HCT116 (cell line): ENCODE measurements at regions not wholly inside any gene's neighbourhood (a gene's known extent, or its start where the extent isn't known, plus 50 kb on each side); places are given as distances from the start of the nearest gene placed in this dataset.

Source experiments
- ATAC-seq: fragments of 200-7000 bp; cut with Tn5 transposase; 2 replicates; pipeline ENCODE4 v1.9.1; 2020; ENCODE audit warnings: mild to moderate bottlenecking, moderate library complexity
- BruUV-seq: library from RNA; stranded (reverse); fragments of 400-500 nt; replicated peaks from 2 replicates; lab custom pipeline; 2021; lab: Mats Ljungman, UMichigan
- CTCF ChIA-PET: fragments of 300-600 bp; sonication (Branson Sonifier 250); formaldehyde crosslinking; loops from one replicate; lab custom pipeline; 2021; ENCODE audit warnings: antibody characterized with exemption; lab: Charles Lee
- POLR2A ChIA-PET: fragments of 300-600, 350-600 bp; sonication (Branson Sonifier 250); formaldehyde crosslinking; loops from one replicate; lab custom pipeline; 2021; ENCODE audit warnings: antibody characterized with exemption; lab: Charles Lee
- RAD21 ChIA-PET, 2 experiments: fragments of 300-600 bp; sonication (Branson Sonifier 250); formaldehyde crosslinking; loops; one replicate each; lab custom pipeline; 2023; ENCODE audit warnings: low total read pairs in 2 of 2; ENCODE audit not compliant: uncharacterized antibody in 2 of 2, unreplicated experiment in 2 of 2, low non-redundant PET in 1 of 2; lab: Charles Lee
- DNase-seq: peaks from one replicate; pipeline ENCODE4 v3.0.0-alpha.2; 2010; ENCODE audit warnings: low read depth, low spot score
- H2AFZ ChIP-seq: fragments of 200-600 bp; shearing (Covaris generic), sonication (generic); 2 replicates; pipeline ENCODE4 v1.6.1; 2017; ENCODE audit warnings: low read depth, mixed run types, mixed read lengths, antibody characterized with exemption, low read length; ENCODE audit not compliant: poor library complexity, severe bottlenecking
- H3K27ac ChIP-seq: 2 replicates; pipeline ENCODE4 v1.5.1; 2012; ENCODE audit warnings: low read depth, low read length
- H3K27me3 ChIP-seq: fragments of 200-600 bp; sonication (generic); 2 replicates; pipeline ENCODE4 v1.6.1; 2016; ENCODE audit warnings: mixed run types, low read length, mixed read lengths; ENCODE audit not compliant: insufficient read depth
- H3K36me3 ChIP-seq, 2 experiments: fragments of 200-500 bp in 1 of 2; fragments of 200-600 bp in 1 of 2; sonication (Bioruptor generic) in 1 of 2; sonication (generic) in 1 of 2; 2 replicates each; pipeline versions ENCODE4 v1.5.1 to v1.6.1; 2014 to 2016; ENCODE audit warnings: low read length in 2 of 2, inconsistent platforms in 1 of 2, mixed read lengths in 1 of 2, mixed run types in 1 of 2; ENCODE audit not compliant: insufficient read depth in 2 of 2, control insufficient read depth in 1 of 2
- H3K4me1 ChIP-seq, 2 experiments: fragments of 200-600 bp in 1 of 2; sonication (generic) in 1 of 2; 2 replicates each; pipeline versions ENCODE4 v1.5.1 to v1.6.1; 2012 to 2017; ENCODE audit warnings: low read length in 2 of 2, inconsistent platforms in 1 of 2, mild to moderate bottlenecking in 1 of 2, mixed read lengths in 1 of 2, mixed run types in 1 of 2, moderate library complexity in 1 of 2; ENCODE audit not compliant: insufficient read depth in 2 of 2, control insufficient read depth in 1 of 2
- H3K4me2 ChIP-seq: fragments of 200-600 bp; sonication (generic); 2 replicates; pipeline ENCODE4 v1.6.1; 2017; ENCODE audit warnings: mixed run types, low read length, mixed read lengths
- H3K4me3 ChIP-seq, 2 experiments: fragments of 200-600 bp in 1 of 2; sonication (generic) in 1 of 2; replicated peaks in 1 of 2; 2 replicates each; pipeline ENCODE4 v1.5.1; 2011 to 2016; ENCODE audit warnings: low read length in 2 of 2, control low read depth in 1 of 2, low read depth in 1 of 2, mild to moderate bottlenecking in 1 of 2, mixed read lengths in 1 of 2, mixed run types in 1 of 2
- H3K79me2 ChIP-seq: fragments of 200-600 bp; sonication (generic); 2 replicates; pipeline ENCODE4 v1.6.1; 2017; ENCODE audit warnings: mild to moderate bottlenecking, mixed run types, low read length, moderate library complexity, mixed read lengths; ENCODE audit not compliant: insufficient read depth
- H3K9ac ChIP-seq: fragments of 200-600 bp; sonication (generic); 2 replicates; pipeline ENCODE4 v1.6.1; 2016; ENCODE audit warnings: low read length, mixed read lengths
- H3K9me2 ChIP-seq: fragments of 200-600 bp; sonication (generic), shearing (Covaris generic); 2 replicates; pipeline ENCODE4 v1.6.1; 2017; ENCODE audit warnings: mixed run types, mild to moderate bottlenecking, moderate library complexity; ENCODE audit not compliant: insufficient read depth
- H3K9me3 ChIP-seq, 2 experiments: fragments of 200-500 bp in 1 of 2; fragments of 200-600 bp in 1 of 2; sonication (Bioruptor generic) in 1 of 2; sonication (generic) in 1 of 2; 2 replicates each; pipeline ENCODE4 v1.6.1; 2014 to 2017; ENCODE audit warnings: low read length in 2 of 2, mixed read lengths in 2 of 2, inconsistent platforms in 1 of 2, low read depth in 1 of 2, mild to moderate bottlenecking in 1 of 2, mixed run types in 1 of 2, moderate library complexity in 1 of 2; ENCODE audit not compliant: control insufficient read depth in 1 of 2, insufficient read depth in 1 of 2
- H4K20me1 ChIP-seq: fragments of 200-600 bp; sonication (generic), shearing (Covaris generic); 2 replicates; pipeline ENCODE4 v1.6.1; 2017; ENCODE audit warnings: mixed run types, mild to moderate bottlenecking, moderate library complexity; ENCODE audit not compliant: insufficient read depth
- ATF3 ChIP-seq: IDR thresholded peaks from 2 replicates; pipeline ENCODE4 v1.6.1; 2012
- CEBPB ChIP-seq: IDR thresholded peaks from 2 replicates; pipeline ENCODE4 v1.6.1; 2012; ENCODE audit warnings: low read depth
- EGR1 ChIP-seq: IDR thresholded peaks from 2 replicates; pipeline ENCODE4 v1.6.1; 2012; ENCODE audit warnings: low read depth
- EZH2 ChIP-seq: fragments of 200-600 bp; sonication (generic); IDR thresholded peaks from 2 replicates; pipeline ENCODE4 v1.6.1; 2017; ENCODE audit warnings: antibody characterized with exemption, mixed run types
- EZH2phosphoT487 ChIP-seq: fragments of 200-600 bp; IDR thresholded peaks from 2 replicates; pipeline ENCODE4 v1.6.1; 2018; ENCODE audit warnings: antibody characterized with exemption, borderline replicate concordance
- FOSL1 ChIP-seq: IDR thresholded peaks from 2 replicates; pipeline ENCODE4 v1.6.1; 2012; ENCODE audit warnings: low read depth
- JUND ChIP-seq: IDR thresholded peaks from 2 replicates; pipeline ENCODE4 v1.6.1; 2012
- POLR2AphosphoS5 ChIP-seq: IDR thresholded peaks from 2 replicates; pipeline ENCODE4 v1.6.1; 2011; ENCODE audit warnings: mild to moderate bottlenecking, low read depth, low read length, moderate library complexity
- RAD21 ChIP-seq: IDR thresholded peaks from 2 replicates; pipeline ENCODE4 v1.6.1; 2012; ENCODE audit warnings: low read depth, mild to moderate bottlenecking
- SIN3A ChIP-seq: IDR thresholded peaks from 2 replicates; pipeline ENCODE4 v1.6.1; 2012; ENCODE audit warnings: low read depth
- SP1 ChIP-seq: IDR thresholded peaks from 2 replicates; pipeline ENCODE4 v1.6.1; 2012; ENCODE audit warnings: low read depth
- SRF ChIP-seq: IDR thresholded peaks from 2 replicates; pipeline ENCODE4 v1.6.1; 2012; ENCODE audit warnings: low read depth
- TCF7L2 ChIP-seq: IDR thresholded peaks from 2 replicates; pipeline ENCODE4 v1.7.0; 2011; ENCODE audit warnings: borderline replicate concordance, inconsistent platforms; ENCODE audit not compliant: insufficient read depth, insufficient read length; ENCODE audit errors: extremely low read depth
- ZNF274 ChIP-seq: fragments of 200-500 bp; sonication (Bioruptor generic); IDR thresholded peaks from 2 replicates; pipeline ENCODE4 v1.6.1; 2014; ENCODE audit warnings: mild to moderate bottlenecking, low read depth, low read length, inconsistent platforms
- intact Hi-C: fragments of 100-400 bp; cut with micrococcal nuclease; formaldehyde crosslinking; loops from 2 replicates; pipeline ENCODE4 v1.10.0; 2022
- TF ChIP-seq, protein P1 (sequence below): IDR thresholded peaks from 2 replicates; pipeline ENCODE4 v1.6.1; 2012; ENCODE audit warnings: low read depth
- TF ChIP-seq, protein P2 (sequence below): IDR thresholded peaks from 2 replicates; pipeline ENCODE4 v1.6.1; 2012
- TF ChIP-seq, protein P3 (sequence below), 3 experiments: fragments of 200-600 bp in 1 of 3; sonication (generic) in 1 of 3; IDR thresholded peaks in 2 of 3; conservative IDR thresholded peaks in 1 of 3; 2 replicates each; pipeline ENCODE4 v1.5.1; 2012 to 2017; ENCODE audit warnings: low read depth in 2 of 3, low read length in 2 of 3, antibody characterized with exemption in 1 of 3, borderline replicate concordance in 1 of 3, control low read depth in 1 of 3, mild to moderate bottlenecking in 1 of 3, mixed read lengths in 1 of 3, mixed run types in 1 of 3, moderate library complexity in 1 of 3; ENCODE audit not compliant: insufficient read depth in 1 of 3

DNA sequence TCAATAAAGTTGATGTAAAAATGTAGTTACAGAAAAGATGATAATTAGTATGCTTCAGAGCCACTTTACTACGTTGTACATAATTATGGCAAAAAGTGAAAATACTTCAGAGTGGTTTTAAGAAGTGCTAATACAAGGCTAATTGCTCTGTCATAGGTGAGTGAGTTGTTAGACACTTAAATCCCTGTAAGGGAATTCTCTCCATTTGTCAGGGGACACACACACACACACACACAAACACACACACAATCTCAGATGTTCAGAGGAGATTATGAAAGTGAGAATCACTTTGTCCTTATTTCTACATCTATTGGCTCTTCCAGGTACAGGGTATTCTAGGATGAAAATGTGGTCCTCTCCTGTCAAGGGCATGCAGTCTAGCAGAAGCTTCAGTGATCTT is 208.3 kb upstream of the PELI2 start:
- RAD21 ChIA-PET, result no interaction called here
- Histone ChIP-seq H3K27me3 (peaks cover 23% of the 10 kb centered on the region; the same call in 1 of the 2 replicates), H4K20me1 (no peaks in the 10 kb centered on the region), H3K9me2 (no peaks in the 10 kb centered on the region), H3K4me3 (no peak overlapping the region), H3K79me2 (no peaks in the 10 kb centered on the region), H3K36me3 (no peaks in the 10 kb centered on the region), H3K9ac (no peak overlapping the region), H3K9me3 (no peaks in the 10 kb centered on the region), H3K4me2 (no peak overlapping the region), H2AFZ (no peak overlapping the region), H3K27ac (no peak overlapping the region), H3K4me1 (peaks cover 0 to 3% of the 10 kb centered on the region in 2 experiments; a peak in 1 of 4 replicates)
- TF ChIP-seq, protein P1, sequence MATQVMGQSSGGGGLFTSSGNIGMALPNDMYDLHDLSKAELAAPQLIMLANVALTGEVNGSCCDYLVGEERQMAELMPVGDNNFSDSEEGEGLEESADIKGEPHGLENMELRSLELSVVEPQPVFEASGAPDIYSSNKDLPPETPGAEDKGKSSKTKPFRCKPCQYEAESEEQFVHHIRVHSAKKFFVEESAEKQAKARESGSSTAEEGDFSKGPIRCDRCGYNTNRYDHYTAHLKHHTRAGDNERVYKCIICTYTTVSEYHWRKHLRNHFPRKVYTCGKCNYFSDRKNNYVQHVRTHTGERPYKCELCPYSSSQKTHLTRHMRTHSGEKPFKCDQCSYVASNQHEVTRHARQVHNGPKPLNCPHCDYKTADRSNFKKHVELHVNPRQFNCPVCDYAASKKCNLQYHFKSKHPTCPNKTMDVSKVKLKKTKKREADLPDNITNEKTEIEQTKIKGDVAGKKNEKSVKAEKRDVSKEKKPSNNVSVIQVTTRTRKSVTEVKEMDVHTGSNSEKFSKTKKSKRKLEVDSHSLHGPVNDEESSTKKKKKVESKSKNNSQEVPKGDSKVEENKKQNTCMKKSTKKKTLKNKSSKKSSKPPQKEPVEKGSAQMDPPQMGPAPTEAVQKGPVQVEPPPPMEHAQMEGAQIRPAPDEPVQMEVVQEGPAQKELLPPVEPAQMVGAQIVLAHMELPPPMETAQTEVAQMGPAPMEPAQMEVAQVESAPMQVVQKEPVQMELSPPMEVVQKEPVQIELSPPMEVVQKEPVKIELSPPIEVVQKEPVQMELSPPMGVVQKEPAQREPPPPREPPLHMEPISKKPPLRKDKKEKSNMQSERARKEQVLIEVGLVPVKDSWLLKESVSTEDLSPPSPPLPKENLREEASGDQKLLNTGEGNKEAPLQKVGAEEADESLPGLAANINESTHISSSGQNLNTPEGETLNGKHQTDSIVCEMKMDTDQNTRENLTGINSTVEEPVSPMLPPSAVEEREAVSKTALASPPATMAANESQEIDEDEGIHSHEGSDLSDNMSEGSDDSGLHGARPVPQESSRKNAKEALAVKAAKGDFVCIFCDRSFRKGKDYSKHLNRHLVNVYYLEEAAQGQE, result no peak
- TF ChIP-seq, protein P2, sequence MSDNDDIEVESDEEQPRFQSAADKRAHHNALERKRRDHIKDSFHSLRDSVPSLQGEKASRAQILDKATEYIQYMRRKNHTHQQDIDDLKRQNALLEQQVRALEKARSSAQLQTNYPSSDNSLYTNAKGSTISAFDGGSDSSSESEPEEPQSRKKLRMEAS, result no peak
- TF ChIP-seq, protein P3, sequence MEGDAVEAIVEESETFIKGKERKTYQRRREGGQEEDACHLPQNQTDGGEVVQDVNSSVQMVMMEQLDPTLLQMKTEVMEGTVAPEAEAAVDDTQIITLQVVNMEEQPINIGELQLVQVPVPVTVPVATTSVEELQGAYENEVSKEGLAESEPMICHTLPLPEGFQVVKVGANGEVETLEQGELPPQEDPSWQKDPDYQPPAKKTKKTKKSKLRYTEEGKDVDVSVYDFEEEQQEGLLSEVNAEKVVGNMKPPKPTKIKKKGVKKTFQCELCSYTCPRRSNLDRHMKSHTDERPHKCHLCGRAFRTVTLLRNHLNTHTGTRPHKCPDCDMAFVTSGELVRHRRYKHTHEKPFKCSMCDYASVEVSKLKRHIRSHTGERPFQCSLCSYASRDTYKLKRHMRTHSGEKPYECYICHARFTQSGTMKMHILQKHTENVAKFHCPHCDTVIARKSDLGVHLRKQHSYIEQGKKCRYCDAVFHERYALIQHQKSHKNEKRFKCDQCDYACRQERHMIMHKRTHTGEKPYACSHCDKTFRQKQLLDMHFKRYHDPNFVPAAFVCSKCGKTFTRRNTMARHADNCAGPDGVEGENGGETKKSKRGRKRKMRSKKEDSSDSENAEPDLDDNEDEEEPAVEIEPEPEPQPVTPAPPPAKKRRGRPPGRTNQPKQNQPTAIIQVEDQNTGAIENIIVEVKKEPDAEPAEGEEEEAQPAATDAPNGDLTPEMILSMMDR (IDR thresholded peaks at IDR 0.05 in 2 of 3, conservative IDR thresholded peaks at IDR 0.05 in 1 of 3; ENCODE audit: borderline replicate concordance in 1 of 3, insufficient read depth in 1 of 3, low read depth in 2 of 3, low read length in 2 of 3), result no peak
- TF ChIP-seq ATF3 (no peak), FOSL1 (no peak), SP1 (no peak), SRF (no peak), RAD21 (no peak), POLR2AphosphoS5 (no peak), TCF7L2 (no peak), ZNF274 (no peak), CEBPB (no peak), JUND (no peak), EGR1 (no peak), EZH2phosphoT487 (no peak), SIN3A (no peak), EZH2 (no peak)
- no TSS peak for BruUV-seq
- DNase-seq (no peak), ATAC-seq (no peak)
- POLR2A ChIA-PET, result no interaction called here
- intact Hi-C loops, result no loop called here
- CTCF ChIA-PET, result no interaction called here
